DND-41 (cell line): ENCODE measurements at regions not wholly inside any gene's neighbourhood (a gene's known extent, or its start where the extent isn't known, plus 50 kb on each side); places are given as distances from the start of the nearest gene placed in this dataset.

ENCODE experiments used
- EZH2 ChIP-seq: IDR thresholded peaks from 3 replicates; pipeline ENCODE4 v1.6.1; 2012; ENCODE audit warnings: borderline replicate concordance, low read depth, mild to moderate bottlenecking, moderate library complexity, low read length, inconsistent platforms; ENCODE audit not compliant: severe bottlenecking
- TF ChIP-seq, protein P1 (sequence below): IDR thresholded peaks from 2 replicates; pipeline ENCODE4 v1.5.1; 2012; ENCODE audit warnings: borderline replicate concordance, low read length, moderate library complexity, mild to moderate bottlenecking; ENCODE audit not compliant: poor library complexity, severe bottlenecking; ENCODE audit errors: extremely low read depth

DNA sequence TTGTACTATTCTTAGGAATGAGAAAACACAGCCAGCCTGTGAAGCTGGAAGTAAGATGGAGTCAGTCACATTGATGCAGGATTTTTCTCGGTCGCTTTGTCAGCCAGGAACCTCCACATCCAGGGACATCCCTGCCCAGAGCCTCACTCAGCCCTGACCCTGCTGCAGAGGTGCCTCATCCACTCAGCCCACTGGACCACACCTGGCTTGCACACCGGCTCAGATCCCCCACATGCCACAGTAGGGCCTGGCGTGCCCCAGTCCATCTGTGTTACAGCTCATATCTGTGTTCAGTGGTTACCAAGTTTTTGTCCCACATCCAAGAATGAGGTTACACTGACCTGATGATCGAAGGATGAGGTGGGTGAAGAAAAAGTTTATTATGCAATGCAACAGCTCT is 1315.4 kb downstream of the SLITRK1 start:
- TF ChIP-seq, protein P1, sequence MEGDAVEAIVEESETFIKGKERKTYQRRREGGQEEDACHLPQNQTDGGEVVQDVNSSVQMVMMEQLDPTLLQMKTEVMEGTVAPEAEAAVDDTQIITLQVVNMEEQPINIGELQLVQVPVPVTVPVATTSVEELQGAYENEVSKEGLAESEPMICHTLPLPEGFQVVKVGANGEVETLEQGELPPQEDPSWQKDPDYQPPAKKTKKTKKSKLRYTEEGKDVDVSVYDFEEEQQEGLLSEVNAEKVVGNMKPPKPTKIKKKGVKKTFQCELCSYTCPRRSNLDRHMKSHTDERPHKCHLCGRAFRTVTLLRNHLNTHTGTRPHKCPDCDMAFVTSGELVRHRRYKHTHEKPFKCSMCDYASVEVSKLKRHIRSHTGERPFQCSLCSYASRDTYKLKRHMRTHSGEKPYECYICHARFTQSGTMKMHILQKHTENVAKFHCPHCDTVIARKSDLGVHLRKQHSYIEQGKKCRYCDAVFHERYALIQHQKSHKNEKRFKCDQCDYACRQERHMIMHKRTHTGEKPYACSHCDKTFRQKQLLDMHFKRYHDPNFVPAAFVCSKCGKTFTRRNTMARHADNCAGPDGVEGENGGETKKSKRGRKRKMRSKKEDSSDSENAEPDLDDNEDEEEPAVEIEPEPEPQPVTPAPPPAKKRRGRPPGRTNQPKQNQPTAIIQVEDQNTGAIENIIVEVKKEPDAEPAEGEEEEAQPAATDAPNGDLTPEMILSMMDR = no peak
- no peak for TF ChIP-seq EZH2
